GM12864 (cell line): ENCODE measurements at regions not wholly inside any gene's neighbourhood (a gene's known extent, or its start where the extent isn't known, plus 50 kb on each side); places are given as distances from the start of the nearest gene placed in this dataset.

Source experiments
- DNase-seq: peaks from one replicate; pipeline ENCODE4 v3.0.0-alpha.2; 2011; ENCODE audit warnings: low read depth
- H3K4me3 ChIP-seq: 2 replicates; pipeline ENCODE4 v1.5.1; 2011; ENCODE audit warnings: mild to moderate bottlenecking, low read depth, low read length, control low read depth
- TF ChIP-seq, protein P1 (sequence below): IDR thresholded peaks from 2 replicates; pipeline ENCODE4 v1.5.1; 2011; ENCODE audit warnings: low read depth, mild to moderate bottlenecking, moderate library complexity, low read length, control low read depth, inconsistent platforms; ENCODE audit errors: missing control alignments

DNA sequence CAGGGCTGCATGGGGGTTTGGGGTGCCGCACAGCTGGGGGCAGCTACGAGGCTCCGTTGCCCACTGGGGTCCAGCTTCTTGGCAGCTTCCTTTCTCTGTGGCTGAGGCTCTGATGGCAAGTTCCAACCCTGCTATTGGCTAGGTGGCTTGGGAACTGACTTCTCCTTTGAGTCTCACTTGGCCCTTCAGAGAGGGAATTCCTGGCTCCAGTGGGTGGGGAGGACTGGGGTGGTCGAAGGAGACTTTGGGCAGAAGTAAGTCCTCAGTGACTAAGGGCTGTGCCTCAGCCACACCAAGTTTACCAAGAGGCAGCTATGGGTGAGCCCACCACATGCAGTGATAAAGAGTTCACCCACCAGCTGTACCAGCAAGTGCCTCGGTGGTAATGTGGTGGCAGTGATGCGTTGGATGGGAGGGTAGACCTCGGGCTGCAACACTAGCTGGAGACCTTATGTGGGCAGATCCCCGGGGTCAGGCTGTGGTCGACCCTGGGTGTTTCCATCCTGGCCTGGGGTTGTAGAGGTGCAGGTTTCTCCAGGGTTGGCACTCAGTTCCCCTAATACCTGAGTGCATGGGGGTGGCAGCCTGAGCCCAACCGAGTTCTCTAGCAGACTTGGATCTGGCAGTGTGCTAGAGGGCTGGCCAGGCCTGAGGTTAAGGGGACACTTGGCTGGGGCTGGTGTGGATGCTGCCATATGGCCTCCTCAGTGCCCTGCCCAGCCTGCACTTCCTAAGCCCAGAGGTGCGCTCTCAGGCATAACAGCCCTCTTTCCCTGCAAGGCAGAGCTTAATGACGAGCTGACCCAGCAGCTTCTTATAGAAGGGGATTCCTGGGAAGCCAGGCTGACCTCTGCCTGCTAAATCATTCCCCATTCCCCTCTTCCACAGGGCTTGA is 197.0 kb upstream of the CADM1 start:
- no peak for DNase-seq
- TF ChIP-seq, protein P1, sequence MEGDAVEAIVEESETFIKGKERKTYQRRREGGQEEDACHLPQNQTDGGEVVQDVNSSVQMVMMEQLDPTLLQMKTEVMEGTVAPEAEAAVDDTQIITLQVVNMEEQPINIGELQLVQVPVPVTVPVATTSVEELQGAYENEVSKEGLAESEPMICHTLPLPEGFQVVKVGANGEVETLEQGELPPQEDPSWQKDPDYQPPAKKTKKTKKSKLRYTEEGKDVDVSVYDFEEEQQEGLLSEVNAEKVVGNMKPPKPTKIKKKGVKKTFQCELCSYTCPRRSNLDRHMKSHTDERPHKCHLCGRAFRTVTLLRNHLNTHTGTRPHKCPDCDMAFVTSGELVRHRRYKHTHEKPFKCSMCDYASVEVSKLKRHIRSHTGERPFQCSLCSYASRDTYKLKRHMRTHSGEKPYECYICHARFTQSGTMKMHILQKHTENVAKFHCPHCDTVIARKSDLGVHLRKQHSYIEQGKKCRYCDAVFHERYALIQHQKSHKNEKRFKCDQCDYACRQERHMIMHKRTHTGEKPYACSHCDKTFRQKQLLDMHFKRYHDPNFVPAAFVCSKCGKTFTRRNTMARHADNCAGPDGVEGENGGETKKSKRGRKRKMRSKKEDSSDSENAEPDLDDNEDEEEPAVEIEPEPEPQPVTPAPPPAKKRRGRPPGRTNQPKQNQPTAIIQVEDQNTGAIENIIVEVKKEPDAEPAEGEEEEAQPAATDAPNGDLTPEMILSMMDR: no peak

DNA sequence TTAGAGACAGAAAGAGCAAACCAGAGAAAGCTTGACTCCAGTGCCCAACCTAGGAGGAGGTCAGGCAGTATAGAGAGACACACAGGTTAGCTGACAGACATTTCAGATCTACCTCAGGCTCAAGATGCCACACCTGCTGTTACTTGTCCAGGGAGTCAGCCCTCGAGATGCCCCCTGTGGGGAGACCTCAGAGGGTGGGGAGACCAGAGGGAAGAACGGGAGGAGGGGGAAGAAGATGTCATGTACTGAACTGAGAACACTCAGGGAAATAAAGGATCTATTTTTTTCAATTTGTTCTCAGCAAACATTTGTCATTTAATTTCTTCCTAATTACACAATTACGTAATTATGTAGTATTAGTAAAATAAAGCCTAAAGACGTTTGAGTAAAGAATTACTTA is 196.3 kb upstream of the CADM1 start:
- H3K4me3 ChIP-seq: no peak overlapping the region
- no peak for DNase-seq

More for the DNA sequence above, 197.0 kb upstream of the CADM1 start:
- H3K4me3 ChIP-seq: no peak overlapping the region

GRCh38 chr11:115699733-115700132 is 195.5 kb upstream of the CADM1 start:
- TF ChIP-seq, protein P1: no peak
- no peak overlapping the region for H3K4me3 ChIP-seq
- DNase-seq: no peak

More for the DNA sequence above, 196.3 kb upstream of the CADM1 start:
- TF ChIP-seq, protein P1: no peak

DNA sequence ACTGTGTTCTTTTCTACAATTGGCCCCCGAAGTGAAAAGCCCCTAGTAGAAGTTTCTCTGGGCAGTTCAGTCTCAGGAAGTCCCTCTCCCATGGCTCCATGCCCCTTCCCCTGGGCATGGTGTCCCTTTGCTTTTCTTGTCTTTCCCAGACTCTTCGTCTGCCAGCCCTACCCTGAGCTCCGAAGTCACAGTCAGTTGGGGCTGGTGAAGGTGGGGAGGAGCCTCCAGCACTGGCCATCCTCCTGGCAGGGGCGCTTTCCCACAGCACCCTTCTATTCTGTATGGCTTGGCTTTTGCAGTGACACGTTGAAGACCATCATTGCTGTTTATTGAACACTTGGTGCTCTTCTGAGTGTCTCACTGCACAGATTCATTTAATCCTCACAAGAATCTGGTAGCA is 195.1 kb upstream of the CADM1 start:
- no peak overlapping the region for H3K4me3 ChIP-seq
- no peak for DNase-seq
- TF ChIP-seq, protein P1: no peak

DNA sequence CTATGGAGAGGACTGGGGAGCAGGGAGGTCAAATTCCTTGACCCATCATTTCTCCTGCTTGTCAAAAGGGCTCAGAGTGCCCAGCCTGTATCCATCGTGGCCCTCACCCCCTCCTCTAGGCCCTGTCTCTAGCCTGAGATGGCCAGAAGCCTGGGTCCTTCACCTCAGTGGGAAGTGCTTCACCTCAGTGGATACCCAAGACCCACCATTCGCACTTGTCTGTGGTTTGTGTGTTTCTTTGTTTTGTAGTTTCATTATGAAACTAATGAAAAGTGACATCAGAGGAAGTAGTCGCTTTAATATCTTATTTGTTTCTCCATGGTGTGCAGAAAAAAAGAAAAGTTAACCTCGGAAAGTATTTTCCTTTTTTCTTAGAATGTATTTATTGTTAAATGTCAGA is 194.0 kb upstream of the CADM1 start:
- TF ChIP-seq, protein P1: no peak
- DNase-seq: no peak
- H3K4me3 ChIP-seq: no peak overlapping the region

GRCh38 chr11:115696563-115696962 is 192.3 kb upstream of the CADM1 start:
- TF ChIP-seq, protein P1: no peak
- no peak for DNase-seq
- H3K4me3 ChIP-seq: no peak overlapping the region
